ENCODE measurements at regions not wholly inside any gene's neighbourhood (a gene's known extent, or its start where the extent isn't known, plus 50 kb on each side); places are given as distances from the start of the nearest gene placed in this dataset.

DNA sequence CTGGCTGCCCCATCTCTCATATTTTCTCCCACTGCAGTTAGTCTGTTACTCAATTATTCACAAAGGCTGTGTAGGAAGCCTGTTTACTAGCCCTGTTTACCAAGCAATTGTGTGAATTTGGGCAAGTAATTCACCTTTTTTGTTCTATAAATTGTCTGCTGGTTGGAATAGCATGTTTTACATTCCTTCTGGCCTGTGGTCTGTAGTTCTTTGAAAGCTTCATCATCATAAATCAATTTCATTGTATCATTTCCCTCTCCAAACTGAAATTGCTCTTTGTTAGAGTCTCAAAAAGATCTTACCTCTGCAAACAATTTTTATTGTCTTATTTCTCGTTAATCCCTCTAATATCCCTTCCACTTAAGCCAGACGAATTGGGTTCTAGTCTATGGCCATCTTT lies 1059.5 kb upstream of the ADGRL4 start:
- no peaks in the 10 kb centered on the region for H3K9me3 ChIP-seq (ENCODE audit: control insufficient read depth in 4 of 4, low read length in 3 of 4)
- no peak overlapping the region for H3K4me3 ChIP-seq (ENCODE audit: low read depth in 1 of 3, low read length in 3 of 3)
- H3K9ac ChIP-seq (ENCODE audit: low read depth in 1 of 2, low read length in 2 of 2): no peak overlapping the region
- H3K36me3 ChIP-seq (ENCODE audit: control insufficient read depth in 4 of 4, insufficient read depth in 3 of 4, low read depth in 1 of 4, low read length in 3 of 4): no peaks in the 10 kb centered on the region
- no peak for TF ChIP-seq YY1 (IDR thresholded peaks at IDR 0.05)
- TF ChIP-seq, protein P1, sequence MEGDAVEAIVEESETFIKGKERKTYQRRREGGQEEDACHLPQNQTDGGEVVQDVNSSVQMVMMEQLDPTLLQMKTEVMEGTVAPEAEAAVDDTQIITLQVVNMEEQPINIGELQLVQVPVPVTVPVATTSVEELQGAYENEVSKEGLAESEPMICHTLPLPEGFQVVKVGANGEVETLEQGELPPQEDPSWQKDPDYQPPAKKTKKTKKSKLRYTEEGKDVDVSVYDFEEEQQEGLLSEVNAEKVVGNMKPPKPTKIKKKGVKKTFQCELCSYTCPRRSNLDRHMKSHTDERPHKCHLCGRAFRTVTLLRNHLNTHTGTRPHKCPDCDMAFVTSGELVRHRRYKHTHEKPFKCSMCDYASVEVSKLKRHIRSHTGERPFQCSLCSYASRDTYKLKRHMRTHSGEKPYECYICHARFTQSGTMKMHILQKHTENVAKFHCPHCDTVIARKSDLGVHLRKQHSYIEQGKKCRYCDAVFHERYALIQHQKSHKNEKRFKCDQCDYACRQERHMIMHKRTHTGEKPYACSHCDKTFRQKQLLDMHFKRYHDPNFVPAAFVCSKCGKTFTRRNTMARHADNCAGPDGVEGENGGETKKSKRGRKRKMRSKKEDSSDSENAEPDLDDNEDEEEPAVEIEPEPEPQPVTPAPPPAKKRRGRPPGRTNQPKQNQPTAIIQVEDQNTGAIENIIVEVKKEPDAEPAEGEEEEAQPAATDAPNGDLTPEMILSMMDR (IDR thresholded peaks at IDR 0.05; ENCODE audit: low read depth, low read length, missing input control): no peak
- TF ChIP-seq RAD21 (IDR thresholded peaks at IDR 0.05): no peak
- no peak for TF ChIP-seq TAF1 (conservative IDR thresholded peaks at IDR 0.05)
- no peak for TF ChIP-seq GABPA (IDR thresholded peaks at IDR 0.05 in 1 of 2, conservative IDR thresholded peaks at IDR 0.05 in 1 of 2)
- TF ChIP-seq EGR1 (IDR thresholded peaks at IDR 0.05; ENCODE audit: low read depth in 2 of 2): no peak
- TF ChIP-seq JUND (IDR thresholded peaks at IDR 0.05): no peak
- DNase-seq (ENCODE audit: low spot score): no peak
- WGBS: 57% methylated on average over 2 of the region's 2 CpGs
- H3K27me3 ChIP-seq (ENCODE audit: control insufficient read depth in 4 of 4, insufficient read depth in 4 of 4, low read length in 3 of 4): no peaks in the 10 kb centered on the region
- H3K4me1 ChIP-seq (ENCODE audit: control insufficient read depth in 4 of 4, insufficient read depth in 4 of 4, low read length in 3 of 4): no peaks in the 10 kb centered on the region
- H3K27ac ChIP-seq (ENCODE audit: low read depth in 1 of 2, low read length in 2 of 2): no peak overlapping the region

DNA sequence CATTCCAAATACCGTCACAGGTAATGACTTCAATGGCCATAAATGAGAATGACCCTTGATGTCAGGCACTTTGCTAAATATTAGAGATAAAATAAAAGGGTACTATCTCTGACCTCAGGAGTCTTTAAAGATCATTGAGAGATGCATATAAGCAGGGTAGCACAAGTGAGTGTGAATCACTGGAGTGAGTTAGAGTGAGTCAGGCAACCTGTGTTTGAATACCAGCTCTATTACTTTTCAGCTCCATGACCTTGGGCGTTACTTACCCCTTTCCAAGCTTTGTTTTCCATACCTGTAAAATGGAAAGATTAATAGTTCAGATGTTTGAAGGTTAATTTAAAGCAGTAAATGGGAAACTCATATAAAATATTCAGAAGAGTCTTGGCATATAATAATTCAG lies 1058.0 kb upstream of the ADGRL4 start:
- Histone ChIP-seq H3K4me1 (ENCODE audit: control insufficient read depth in 4 of 4, insufficient read depth in 4 of 4, low read length in 3 of 4) (no peaks in the 10 kb centered on the region), H3K27ac (ENCODE audit: low read depth in 1 of 2, low read length in 2 of 2) (no peak overlapping the region), H3K27me3 (ENCODE audit: control insufficient read depth in 4 of 4, insufficient read depth in 4 of 4, low read length in 3 of 4) (no peaks in the 10 kb centered on the region), H3K4me3 (ENCODE audit: low read depth in 1 of 3, low read length in 3 of 3) (no peak overlapping the region), H3K9me3 (ENCODE audit: control insufficient read depth in 4 of 4, low read length in 3 of 4) (no peaks in the 10 kb centered on the region), H3K9ac (ENCODE audit: low read depth in 1 of 2, low read length in 2 of 2) (no peak overlapping the region), H3K36me3 (ENCODE audit: control insufficient read depth in 4 of 4, insufficient read depth in 3 of 4, low read depth in 1 of 4, low read length in 3 of 4) (no peaks in the 10 kb centered on the region)
- DNase-seq (ENCODE audit: low spot score): no peak
- TF ChIP-seq, protein P1 (IDR thresholded peaks at IDR 0.05; ENCODE audit: low read depth, low read length, missing input control): no peak
- TF ChIP-seq, protein P2, sequence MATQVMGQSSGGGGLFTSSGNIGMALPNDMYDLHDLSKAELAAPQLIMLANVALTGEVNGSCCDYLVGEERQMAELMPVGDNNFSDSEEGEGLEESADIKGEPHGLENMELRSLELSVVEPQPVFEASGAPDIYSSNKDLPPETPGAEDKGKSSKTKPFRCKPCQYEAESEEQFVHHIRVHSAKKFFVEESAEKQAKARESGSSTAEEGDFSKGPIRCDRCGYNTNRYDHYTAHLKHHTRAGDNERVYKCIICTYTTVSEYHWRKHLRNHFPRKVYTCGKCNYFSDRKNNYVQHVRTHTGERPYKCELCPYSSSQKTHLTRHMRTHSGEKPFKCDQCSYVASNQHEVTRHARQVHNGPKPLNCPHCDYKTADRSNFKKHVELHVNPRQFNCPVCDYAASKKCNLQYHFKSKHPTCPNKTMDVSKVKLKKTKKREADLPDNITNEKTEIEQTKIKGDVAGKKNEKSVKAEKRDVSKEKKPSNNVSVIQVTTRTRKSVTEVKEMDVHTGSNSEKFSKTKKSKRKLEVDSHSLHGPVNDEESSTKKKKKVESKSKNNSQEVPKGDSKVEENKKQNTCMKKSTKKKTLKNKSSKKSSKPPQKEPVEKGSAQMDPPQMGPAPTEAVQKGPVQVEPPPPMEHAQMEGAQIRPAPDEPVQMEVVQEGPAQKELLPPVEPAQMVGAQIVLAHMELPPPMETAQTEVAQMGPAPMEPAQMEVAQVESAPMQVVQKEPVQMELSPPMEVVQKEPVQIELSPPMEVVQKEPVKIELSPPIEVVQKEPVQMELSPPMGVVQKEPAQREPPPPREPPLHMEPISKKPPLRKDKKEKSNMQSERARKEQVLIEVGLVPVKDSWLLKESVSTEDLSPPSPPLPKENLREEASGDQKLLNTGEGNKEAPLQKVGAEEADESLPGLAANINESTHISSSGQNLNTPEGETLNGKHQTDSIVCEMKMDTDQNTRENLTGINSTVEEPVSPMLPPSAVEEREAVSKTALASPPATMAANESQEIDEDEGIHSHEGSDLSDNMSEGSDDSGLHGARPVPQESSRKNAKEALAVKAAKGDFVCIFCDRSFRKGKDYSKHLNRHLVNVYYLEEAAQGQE (IDR thresholded peaks at IDR 0.05): no peak
- TF ChIP-seq TAF1 (conservative IDR thresholded peaks at IDR 0.05) (no peak), YY1 (IDR thresholded peaks at IDR 0.05) (no peak), FOXA2 (IDR thresholded peaks at IDR 0.05) (no peak), HNF4A (conservative IDR thresholded peaks at IDR 0.05) (no peak), RAD21 (IDR thresholded peaks at IDR 0.05) (no peak), JUND (IDR thresholded peaks at IDR 0.05) (no peak)
- TF ChIP-seq, protein P3, sequence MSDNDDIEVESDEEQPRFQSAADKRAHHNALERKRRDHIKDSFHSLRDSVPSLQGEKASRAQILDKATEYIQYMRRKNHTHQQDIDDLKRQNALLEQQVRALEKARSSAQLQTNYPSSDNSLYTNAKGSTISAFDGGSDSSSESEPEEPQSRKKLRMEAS (IDR thresholded peaks at IDR 0.05): no peak
- TF ChIP-seq, protein P4, sequence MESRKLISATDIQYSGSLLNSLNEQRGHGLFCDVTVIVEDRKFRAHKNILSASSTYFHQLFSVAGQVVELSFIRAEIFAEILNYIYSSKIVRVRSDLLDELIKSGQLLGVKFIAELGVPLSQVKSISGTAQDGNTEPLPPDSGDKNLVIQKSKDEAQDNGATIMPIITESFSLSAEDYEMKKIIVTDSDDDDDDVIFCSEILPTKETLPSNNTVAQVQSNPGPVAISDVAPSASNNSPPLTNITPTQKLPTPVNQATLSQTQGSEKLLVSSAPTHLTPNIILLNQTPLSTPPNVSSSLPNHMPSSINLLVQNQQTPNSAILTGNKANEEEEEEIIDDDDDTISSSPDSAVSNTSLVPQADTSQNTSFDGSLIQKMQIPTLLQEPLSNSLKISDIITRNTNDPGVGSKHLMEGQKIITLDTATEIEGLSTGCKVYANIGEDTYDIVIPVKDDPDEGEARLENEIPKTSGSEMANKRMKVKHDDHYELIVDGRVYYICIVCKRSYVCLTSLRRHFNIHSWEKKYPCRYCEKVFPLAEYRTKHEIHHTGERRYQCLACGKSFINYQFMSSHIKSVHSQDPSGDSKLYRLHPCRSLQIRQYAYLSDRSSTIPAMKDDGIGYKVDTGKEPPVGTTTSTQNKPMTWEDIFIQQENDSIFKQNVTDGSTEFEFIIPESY (IDR thresholded peaks at IDR 0.05): no peak
- TF ChIP-seq, protein P5, sequence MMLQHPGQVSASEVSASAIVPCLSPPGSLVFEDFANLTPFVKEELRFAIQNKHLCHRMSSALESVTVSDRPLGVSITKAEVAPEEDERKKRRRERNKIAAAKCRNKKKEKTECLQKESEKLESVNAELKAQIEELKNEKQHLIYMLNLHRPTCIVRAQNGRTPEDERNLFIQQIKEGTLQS (IDR thresholded peaks at IDR 0.05): no peak
- 78% methylated on average over 2 of the region's 2 CpGs for WGBS

All from liver (tissue), 8 donors.